Psoas muscle (tissue), 7 donors: ENCODE measurements at regions not wholly inside any gene's neighbourhood (a gene's known extent, or its start where the extent isn't known, plus 50 kb on each side); places are given as distances from the start of the nearest gene placed in this dataset.

Experiments used
- ATAC-seq, 4 donors: fragments of 200-7000 bp; cut with Tn5 transposase; one replicate each; pipeline ENCODE4 v1.9.1; 2020; ENCODE audit warnings: moderate library complexity in 3 of 4, mild to moderate bottlenecking in 2 of 4
- DNase-seq, 2 donors: peaks; one replicate each; pipeline ENCODE4 v3.0.0-alpha.2; 2020
- H3K27ac ChIP-seq: fragments of 200-600 bp; one replicate; pipeline ENCODE4 v1.8.0; 2022
- H3K27me3 ChIP-seq, 3 donors: fragments of 200-600 bp in 1 of 3; one replicate each; pipeline versions ENCODE4 v1.6.1 to v1.8.0; 2013 to 2022; ENCODE audit warnings: low read length in 2 of 3, mild to moderate bottlenecking in 2 of 3, moderate library complexity in 1 of 3; ENCODE audit not compliant: insufficient read depth in 3 of 3
- H3K36me3 ChIP-seq, 2 donors: fragments of 200-600 bp in 1 of 2; one replicate each; pipeline versions ENCODE4 v1.6.1 to v1.8.0; 2013 to 2022; ENCODE audit warnings: low read depth in 1 of 2, mild to moderate bottlenecking in 1 of 2, moderate library complexity in 1 of 2; ENCODE audit not compliant: insufficient read depth in 1 of 2
- H3K4me1 ChIP-seq: fragments of 200-600 bp; one replicate; pipeline ENCODE4 v1.8.0; 2022
- H3K4me3 ChIP-seq: fragments of 200-600 bp; one replicate; pipeline ENCODE4 v1.8.0; 2022; ENCODE audit warnings: mild to moderate bottlenecking
- H3K9me3 ChIP-seq: fragments of 200-600 bp; one replicate; pipeline ENCODE4 v1.8.0; 2022
- WGBS, 3 donors: extraction: QIAGEN DNeasy Blood & Tissue Kit; methylation state at CpG; one replicate each; pipeline versions ENCODE4 v1.1.6 to v1.1.7; 2013; 5-methylcytosine and 5-hydroxymethylcytosine counted together
- intact Hi-C, 2 donors: fragments of 100-400 bp; cut with DNase I; formaldehyde crosslinking; loops; one replicate each; pipeline versions ENCODE4 v1.11.0 to v1.14.2; 2022
- TF ChIP-seq, protein P1 (sequence below): fragments of 200-600 bp; IDR thresholded peaks from one replicate; pipeline ENCODE4 v1.8.0; 2022; ENCODE audit warnings: antibody characterized with exemption
- donor health status: healthy with polysubstance abuse.
- donor health status: DM: no; HTN: no; CAD: no; lungs with moderate emphysema.
- donor health status: Bipolar disorder and iron deficiency.
- donor health status: healthy.
- donor health status: DM: yes; HTN: yes; CAD: no.
- donor health status: DM: no; HTN: no; CAD: no.
- donor health status: DM: yes; HTN: yes; CAD: no.

- Histone ChIP-seq H3K4me3 (no peak overlapping the region), H3K36me3 (no peaks in the 10 kb centered on the region), H3K9me3 (no peaks in the 10 kb centered on the region), H3K27me3 (no peaks in the 10 kb centered on the region), H3K27ac (no peak overlapping the region), H3K4me1 (no peaks in the 10 kb centered on the region)
- 96 to 97% (median 97%) methylated on average over 1 of the region's 1 CpG for WGBS, 3 donors
- ATAC-seq = no peak
- intact Hi-C loops = no loop called here
- TF ChIP-seq, protein P1, sequence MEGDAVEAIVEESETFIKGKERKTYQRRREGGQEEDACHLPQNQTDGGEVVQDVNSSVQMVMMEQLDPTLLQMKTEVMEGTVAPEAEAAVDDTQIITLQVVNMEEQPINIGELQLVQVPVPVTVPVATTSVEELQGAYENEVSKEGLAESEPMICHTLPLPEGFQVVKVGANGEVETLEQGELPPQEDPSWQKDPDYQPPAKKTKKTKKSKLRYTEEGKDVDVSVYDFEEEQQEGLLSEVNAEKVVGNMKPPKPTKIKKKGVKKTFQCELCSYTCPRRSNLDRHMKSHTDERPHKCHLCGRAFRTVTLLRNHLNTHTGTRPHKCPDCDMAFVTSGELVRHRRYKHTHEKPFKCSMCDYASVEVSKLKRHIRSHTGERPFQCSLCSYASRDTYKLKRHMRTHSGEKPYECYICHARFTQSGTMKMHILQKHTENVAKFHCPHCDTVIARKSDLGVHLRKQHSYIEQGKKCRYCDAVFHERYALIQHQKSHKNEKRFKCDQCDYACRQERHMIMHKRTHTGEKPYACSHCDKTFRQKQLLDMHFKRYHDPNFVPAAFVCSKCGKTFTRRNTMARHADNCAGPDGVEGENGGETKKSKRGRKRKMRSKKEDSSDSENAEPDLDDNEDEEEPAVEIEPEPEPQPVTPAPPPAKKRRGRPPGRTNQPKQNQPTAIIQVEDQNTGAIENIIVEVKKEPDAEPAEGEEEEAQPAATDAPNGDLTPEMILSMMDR = no peak
- no peak for DNase-seq
Measured at GRCh38 chr18:39772155-39772919, 2182.7 kb upstream of the PIK3C3 start.

- Histone ChIP-seq H3K4me3 (no peak overlapping the region), H3K9me3 (no peaks in the 10 kb centered on the region), H3K36me3 (no peaks in the 10 kb centered on the region), H3K27ac (no peak overlapping the region), H3K4me1 (no peaks in the 10 kb centered on the region), H3K27me3 (no peaks in the 10 kb centered on the region)
- WGBS, 3 donors = 83 to 94% (median 84%) methylated on average over 1 of the region's 1 CpG
- no peak for DNase-seq
- TF ChIP-seq, protein P1 = no peak
- intact Hi-C loops = no loop called here
- ATAC-seq = no peak
Measured at GRCh38 chr18:39770399-39770798, 2184.6 kb upstream of the PIK3C3 start.

GRCh38 chr18:39764873-39765272 lies 2190.2 kb upstream of the PIK3C3 start:
- Histone ChIP-seq H3K27ac (no peak overlapping the region), H3K27me3 (no peaks in the 10 kb centered on the region), H3K4me1 (no peaks in the 10 kb centered on the region), H3K4me3 (no peak overlapping the region), H3K9me3 (no peaks in the 10 kb centered on the region), H3K36me3 (no peaks in the 10 kb centered on the region)
- TF ChIP-seq, protein P1 = no peak
- no peak for ATAC-seq
- intact Hi-C loops = no loop called here
- no peak for DNase-seq

DNA sequence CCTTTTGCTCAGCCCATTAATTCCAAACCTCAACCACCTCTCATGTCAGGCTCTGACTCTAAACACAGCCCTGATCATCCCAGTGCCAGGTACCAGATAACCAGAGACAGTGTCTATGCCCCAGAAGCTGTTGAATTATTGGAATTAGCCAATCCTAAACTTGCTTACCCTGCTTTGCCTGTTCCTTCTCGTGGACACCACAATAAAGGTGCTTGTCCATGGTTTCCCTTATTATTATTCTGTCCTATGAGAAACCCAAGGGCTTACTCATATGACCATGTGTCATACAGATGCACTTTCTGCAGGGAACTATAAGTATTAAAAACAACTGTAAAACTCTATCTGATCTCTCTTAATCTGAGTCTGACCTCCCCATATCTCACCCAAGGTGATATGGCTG lies 2193.8 kb upstream of the PIK3C3 start:
- Histone ChIP-seq H3K4me1 (no peaks in the 10 kb centered on the region), H3K27ac (no peak overlapping the region), H3K27me3 (no peaks in the 10 kb centered on the region), H3K9me3 (no peaks in the 10 kb centered on the region), H3K36me3 (no peaks in the 10 kb centered on the region), H3K4me3 (no peak overlapping the region)
- no peak for DNase-seq
- WGBS, 3 donors = 72 to 95% (median 91%) methylated on average over 1 of the region's 1 CpG
- no peak for ATAC-seq
- TF ChIP-seq, protein P1 = no peak
- intact Hi-C loops = no loop called here

DNA sequence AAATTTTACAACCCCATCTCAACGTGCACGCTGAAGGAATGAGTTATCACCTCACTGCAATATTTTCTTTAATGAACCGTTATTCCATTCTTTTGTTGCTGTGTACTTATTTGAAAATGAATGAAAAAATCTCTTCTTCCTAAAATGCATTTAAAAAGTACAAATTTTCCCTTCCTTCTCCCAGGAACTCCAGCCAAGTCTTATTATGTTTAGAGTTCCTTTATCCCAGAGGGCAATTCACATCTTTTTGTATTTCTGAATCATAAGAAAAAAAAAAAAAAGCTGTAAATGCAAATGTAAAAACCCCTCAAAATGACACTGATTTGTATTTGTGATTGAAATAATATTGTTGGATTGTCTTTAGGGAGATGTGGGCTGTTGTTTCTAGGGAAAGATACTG lies 2194.3 kb upstream of the CELF4 start:
- Histone ChIP-seq H3K9me3 (no peaks in the 10 kb centered on the region), H3K4me1 (no peaks in the 10 kb centered on the region), H3K36me3 (no peaks in the 10 kb centered on the region), H3K4me3 (no peak overlapping the region), H3K27me3 (no peaks in the 10 kb centered on the region), H3K27ac (no peak overlapping the region)
- DNase-seq (no peak), ATAC-seq (no peak)
- intact Hi-C loops = no loop called here
- WGBS, 3 donors = 50 to 66% (median 54%) methylated on average over 3 of the region's 3 CpGs
- TF ChIP-seq, protein P1 = no peak
